Adrenal gland (tissue), 9 donors: ENCODE measurements at regions not wholly inside any gene's neighbourhood (a gene's known extent, or its start where the extent isn't known, plus 50 kb on each side); places are given as distances from the start of the nearest gene placed in this dataset.

Experiments
- DNase-seq, 7 donors: peaks; one replicate each; pipeline ENCODE4 v3.0.0-alpha.2; 2019 to 2020
- H3K27ac ChIP-seq, 5 donors: fragments of 200-600 bp; sonication (generic) in 4 of 5; 1 replicate in 3 of 5; 2 replicates in 2 of 5; pipeline versions ENCODE4 v1.5.1 to v1.8.0; 2016 to 2020; ENCODE audit warnings: mild to moderate bottlenecking in 1 of 5
- H3K27me3 ChIP-seq: fragments of 200-600 bp; 2 replicates; pipeline ENCODE4 v1.8.0; 2021
- H3K36me3 ChIP-seq, 2 donors: fragments of 200-600 bp; replicated peaks in 1 of 2; 1 replicate in 1 of 2; 2 replicates in 1 of 2; pipeline versions ENCODE4 v1.5.1 to v1.8.0; 2018 to 2022
- H3K4me1 ChIP-seq, 2 donors: fragments of 200-600 bp; replicated peaks in 1 of 2; 1 replicate in 1 of 2; 2 replicates in 1 of 2; pipeline versions ENCODE4 v1.5.1 to v1.8.0; 2018 to 2021
- H3K4me3 ChIP-seq, 4 donors: fragments of 200-600 bp; sonication (generic) in 3 of 4; one replicate each; pipeline ENCODE4 v1.5.1; 2016 to 2018
- H3K9me3 ChIP-seq, 3 donors: fragments of 200-600 bp; sonication (generic) in 1 of 3; replicated peaks in 1 of 3; 1 replicate in 2 of 3; 2 replicates in 1 of 3; pipeline versions ENCODE4 v1.5.1 to v1.8.0; 2016 to 2021
- CTCF ChIP-seq, 6 experiments: fragments of 450-650 bp in 4 of 6; fragments of 200-600 bp in 2 of 6; sonication (generic) in 1 of 6; IDR thresholded peaks; 1 replicate in 5 of 6; 2 replicates in 1 of 6; pipeline versions ENCODE4 v1.5.1 to v1.8.0; 2016 to 2021; ENCODE audit warnings: antibody characterized with exemption in 6 of 6, mild to moderate bottlenecking in 2 of 6, moderate library complexity in 1 of 6
- POLR2A ChIP-seq, 2 donors: fragments of 450-650 bp; IDR thresholded peaks; one replicate each; pipeline ENCODE4 v1.6.1; 2017; ENCODE audit warnings: antibody characterized with exemption in 2 of 2, mild to moderate bottlenecking in 2 of 2, moderate library complexity in 1 of 2
- WGBS, 4 donors: extraction: QIAGEN DNeasy Blood & Tissue Kit in 2 of 4; methylation state at CpG; one replicate each; pipeline versions ENCODE4 v1.1.5 to v1.1.7; 2013 to 2017; 5-methylcytosine and 5-hydroxymethylcytosine counted together
- intact Hi-C, 2 donors: fragments of 100-400 bp; cut with DNase I; formaldehyde crosslinking; loops; one replicate each; pipeline versions ENCODE4 v1.14.1 to v1.15.0; 2022 to 2023
- donor health status: healthy with polysubstance abuse.
- donor health status: Bipolar disorder and iron deficiency.
- donor health status: DM: yes; HTN: yes; CAD: no.
- donor health status: DM: no; HTN: no; CAD: no.
- donor health status: DM: no; HTN: no; CAD: no.

DNA sequence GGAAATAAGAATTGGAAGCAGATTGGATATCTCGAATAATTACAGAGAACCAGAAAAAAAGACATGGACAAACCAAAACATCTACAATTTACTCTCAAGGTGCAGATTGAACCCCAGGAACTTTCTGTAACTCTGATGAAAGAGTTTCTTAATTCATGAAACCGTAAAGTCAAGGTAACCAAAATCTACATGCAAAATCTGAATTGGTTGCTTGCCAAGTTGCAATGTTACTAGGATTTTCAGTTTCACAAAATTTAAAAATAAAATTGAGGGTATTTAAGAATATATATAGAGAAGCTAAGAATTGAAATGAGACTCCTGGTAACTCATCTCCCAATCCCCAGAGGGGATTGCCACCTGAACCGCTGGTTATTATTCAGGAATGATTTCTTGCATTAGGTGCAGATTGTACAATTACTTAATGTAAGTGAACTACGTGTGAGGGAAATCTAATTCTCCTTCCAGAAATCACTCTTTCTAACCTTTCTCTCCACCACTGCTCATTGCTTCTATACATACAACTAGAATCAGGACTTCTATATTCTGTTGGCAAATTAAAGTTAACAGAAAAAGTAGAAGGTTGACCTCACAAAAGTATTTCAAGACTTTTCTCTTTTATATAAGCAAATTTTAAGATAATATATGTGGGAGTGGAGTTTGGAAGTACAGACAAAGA lies 221.5 kb upstream of the NDST4 start:
- Histone ChIP-seq H3K27me3 (no peaks in the 10 kb centered on the region), H3K4me1 (no peaks in the 10 kb centered on the region), H3K9me3 (no peaks in the 10 kb centered on the region), H3K36me3 (no peaks in the 10 kb centered on the region), H3K27ac (no peak overlapping the region), H3K4me3 (no peak overlapping the region)
- TF ChIP-seq CTCF (IDR thresholded peaks at IDR 0.05) (no peak), POLR2A (IDR thresholded peaks at IDR 0.05) (no peak)
- DNase-seq, result no peak
- 65 to 76% (median 75%) methylated on average over 4 of the region's 4 CpGs for WGBS, 4 donors
- intact Hi-C loops, result no loop called here

- WGBS, 4 donors, result 46 to 89% (median 52%) methylated on average over 1 of the region's 1 CpG
- intact Hi-C loops, result no loop called here
- H3K4me3 ChIP-seq, result no peak overlapping the region
- TF ChIP-seq CTCF (IDR thresholded peaks at IDR 0.05) (no peak), POLR2A (IDR thresholded peaks at IDR 0.05) (no peak)
- H3K9me3 ChIP-seq, result no peaks in the 10 kb centered on the region
- no peaks in the 10 kb centered on the region for H3K4me1 ChIP-seq
- no peak for DNase-seq
- no peak overlapping the region for H3K27ac ChIP-seq
- H3K27me3 ChIP-seq, result no peaks in the 10 kb centered on the region
- H3K36me3 ChIP-seq, result no peaks in the 10 kb centered on the region
These were observed 218.7 kb upstream of the NDST4 start for GRCh38 chr4:115332078-115332477.

- no peaks in the 10 kb centered on the region for H3K9me3 ChIP-seq
- H3K36me3 ChIP-seq, result no peaks in the 10 kb centered on the region
- H3K4me3 ChIP-seq, result no peak overlapping the region
- WGBS, 4 donors, result 55 to 81% (median 65%) methylated on average over 2 of the region's 2 CpGs
- no peak for DNase-seq
- H3K27ac ChIP-seq, result no peak overlapping the region
- H3K27me3 ChIP-seq, result no peaks in the 10 kb centered on the region
- intact Hi-C loops, result no loop called here
- TF ChIP-seq CTCF (IDR thresholded peaks at IDR 0.05), result no peak
- no peak for TF ChIP-seq POLR2A (IDR thresholded peaks at IDR 0.05)
- H3K4me1 ChIP-seq, result no peaks in the 10 kb centered on the region
These were observed 217.8 kb upstream of the NDST4 start for GRCh38 chr4:115331241-115331640.

DNA sequence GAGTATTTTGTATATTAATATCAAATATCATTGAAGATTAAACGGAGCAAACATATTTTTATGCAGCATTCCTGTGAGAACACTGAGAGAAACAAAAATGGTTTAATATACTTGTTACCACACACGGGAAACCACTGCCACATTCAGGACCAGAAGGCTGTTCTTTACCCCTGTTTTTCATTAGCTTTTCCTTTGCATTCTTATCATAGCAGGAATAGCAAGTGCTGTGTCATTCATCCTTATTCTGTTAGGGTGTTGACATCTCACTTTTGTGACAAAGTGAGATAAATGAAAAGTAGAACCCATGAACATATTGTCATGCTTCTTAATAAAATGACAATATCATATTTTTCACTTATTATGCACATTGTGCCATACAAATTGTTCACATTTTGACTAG lies 212.4 kb upstream of the NDST4 start:
- no peak for DNase-seq
- Histone ChIP-seq H3K9me3 (no peaks in the 10 kb centered on the region), H3K4me1 (no peaks in the 10 kb centered on the region), H3K27ac (no peak overlapping the region), H3K27me3 (no peaks in the 10 kb centered on the region), H3K36me3 (no peaks in the 10 kb centered on the region), H3K4me3 (no peak overlapping the region)
- intact Hi-C loops, result no loop called here
- TF ChIP-seq POLR2A (IDR thresholded peaks at IDR 0.05) (no peak), CTCF (IDR thresholded peaks at IDR 0.05) (no peak)
- 30 to 49% (median 36%) methylated on average over 2 of the region's 2 CpGs for WGBS, 4 donors
